ENCODE measurements at regions not wholly inside any gene's neighbourhood (a gene's known extent, or its start where the extent isn't known, plus 50 kb on each side); places are given as distances from the start of the nearest gene placed in this dataset.

DNA sequence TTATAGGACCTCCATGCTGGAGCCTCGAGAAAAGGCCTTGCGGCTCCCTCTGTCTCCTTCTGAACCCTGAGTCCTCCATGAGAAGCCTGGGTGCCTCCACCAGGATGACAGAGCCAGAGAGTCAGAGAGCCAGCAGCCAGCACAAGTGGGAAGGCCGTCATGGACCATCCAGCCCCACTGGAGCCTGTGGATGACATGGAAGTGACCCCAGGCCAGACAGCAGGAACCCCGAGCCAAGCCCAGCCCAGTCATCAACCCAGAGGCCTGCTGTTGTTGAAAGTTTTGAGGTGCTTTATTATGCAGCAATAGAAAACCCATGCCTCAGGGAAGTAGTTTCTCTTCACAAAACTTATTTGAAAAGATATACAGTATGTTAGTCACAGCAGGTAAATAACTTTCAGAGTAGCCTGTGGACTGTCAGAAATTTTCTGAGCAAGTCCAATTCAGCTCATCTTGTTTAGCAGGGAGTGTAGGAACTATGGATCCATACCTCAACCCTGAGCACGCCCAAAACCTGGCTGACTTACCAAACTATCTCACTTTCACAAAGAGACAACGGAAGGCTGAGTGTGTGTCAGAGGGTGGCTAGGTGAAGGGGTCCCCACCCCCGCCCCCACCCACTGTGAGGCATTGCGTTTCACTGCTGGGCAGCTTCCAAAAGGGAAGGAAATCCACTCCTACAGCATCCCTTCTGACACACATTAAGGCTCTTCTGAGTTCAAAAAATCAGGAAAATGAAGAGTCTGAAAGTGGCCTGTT is 79.9 kb upstream of the NDUFV2 start:
- TF ChIP-seq, protein P1, sequence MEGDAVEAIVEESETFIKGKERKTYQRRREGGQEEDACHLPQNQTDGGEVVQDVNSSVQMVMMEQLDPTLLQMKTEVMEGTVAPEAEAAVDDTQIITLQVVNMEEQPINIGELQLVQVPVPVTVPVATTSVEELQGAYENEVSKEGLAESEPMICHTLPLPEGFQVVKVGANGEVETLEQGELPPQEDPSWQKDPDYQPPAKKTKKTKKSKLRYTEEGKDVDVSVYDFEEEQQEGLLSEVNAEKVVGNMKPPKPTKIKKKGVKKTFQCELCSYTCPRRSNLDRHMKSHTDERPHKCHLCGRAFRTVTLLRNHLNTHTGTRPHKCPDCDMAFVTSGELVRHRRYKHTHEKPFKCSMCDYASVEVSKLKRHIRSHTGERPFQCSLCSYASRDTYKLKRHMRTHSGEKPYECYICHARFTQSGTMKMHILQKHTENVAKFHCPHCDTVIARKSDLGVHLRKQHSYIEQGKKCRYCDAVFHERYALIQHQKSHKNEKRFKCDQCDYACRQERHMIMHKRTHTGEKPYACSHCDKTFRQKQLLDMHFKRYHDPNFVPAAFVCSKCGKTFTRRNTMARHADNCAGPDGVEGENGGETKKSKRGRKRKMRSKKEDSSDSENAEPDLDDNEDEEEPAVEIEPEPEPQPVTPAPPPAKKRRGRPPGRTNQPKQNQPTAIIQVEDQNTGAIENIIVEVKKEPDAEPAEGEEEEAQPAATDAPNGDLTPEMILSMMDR (conservative IDR thresholded peaks at IDR 0.05; ENCODE audit: low read length), result no peak
- no peak for TF ChIP-seq EZH2phosphoT487 (IDR thresholded peaks at IDR 0.05; ENCODE audit: borderline replicate concordance, low read depth, low read length)

All from OCI-LY7 (cell line).